ENCODE measurements at regions not wholly inside any gene's neighbourhood (a gene's known extent, or its start where the extent isn't known, plus 50 kb on each side); places are given as distances from the start of the nearest gene placed in this dataset.
"Not testable (repeated sequence)": the region's sequence is repeated elsewhere in the genome, so short reads cannot be mapped to it uniquely, and the experiment has no call there.

- Histone ChIP-seq H3K9me3 (no peaks in the 10 kb centered on the region), H3K36me3 (no peaks in the 10 kb centered on the region), H3K4me1 (peaks cover 0 to 7% (median 0%) of the 10 kb centered on the region in 12 donors), H3K27ac (no peak overlapping the region), H3K27me3 (no peaks in the 10 kb centered on the region), H3K4me3 (no peak overlapping the region)
- DNase-seq, result no peak
- no peak for TF ChIP-seq CTCF (IDR thresholded peaks at IDR 0.05)
- no peak for TF ChIP-seq POLR2A (IDR thresholded peaks at IDR 0.05)
- intact Hi-C loops (cut with DNase I), result loop anchor here in 1 of 10 donors (10.0 kb wide), 1 partner anchor 309 kb away; no protein-coding TSS in a partner anchor
- 93 to 95% (median 94%) methylated on average over 4 of the region's 4 CpGs for WGBS, 4 donors
- no peak for ATAC-seq
Observed at GRCh38 chr10:28995497-28995896, 293.4 kb upstream of the LYZL1 start.

GRCh38 chr10:28996345-28996744, 292.5 kb upstream of the LYZL1 start:
- ATAC-seq (no peak), DNase-seq (no peak)
- Histone ChIP-seq H3K9me3 (no peaks in the 10 kb centered on the region), H3K36me3 (no peaks in the 10 kb centered on the region), H3K27me3 (no peaks in the 10 kb centered on the region), H3K4me1 (peaks cover 0 to 7% (median 0%) of the 10 kb centered on the region in 12 donors), H3K27ac (no peak overlapping the region), H3K4me3 (no peak overlapping the region)
- intact Hi-C loops (cut with DNase I), result loop anchor here in 1 of 10 donors (10.0 kb wide), 1 partner anchor 308 kb away; no protein-coding TSS in a partner anchor
- WGBS, 4 donors, result 88 to 90% (median 88%) methylated on average over 6 of the region's 6 CpGs
- TF ChIP-seq POLR2A (IDR thresholded peaks at IDR 0.05) (no peak), CTCF (IDR thresholded peaks at IDR 0.05) (no peak)

- Histone ChIP-seq H3K27ac (no peak overlapping the region), H3K27me3 (no peaks in the 10 kb centered on the region), H3K4me3 (no peak overlapping the region), H3K9me3 (no peaks in the 10 kb centered on the region), H3K4me1 (no peaks in the 10 kb centered on the region), H3K36me3 (no peaks in the 10 kb centered on the region)
- TF ChIP-seq POLR2A (IDR thresholded peaks at IDR 0.05), result no peak
- intact Hi-C loops (cut with DNase I), result loop anchor here in 1 of 10 donors (10.0 kb wide), 1 partner anchor 308 kb away; no protein-coding TSS in a partner anchor
- DNase-seq, result no peak
- WGBS, 4 donors, result 91 to 97% (median 94%) methylated on average over 6 of the region's 6 CpGs
- ATAC-seq, result no peak
Observed at GRCh38 chr10:28996947-28997551, 291.8 kb upstream of the LYZL1 start.

- intact Hi-C loops (cut with DNase I), result loop anchor here in 1 of 10 donors (10.0 kb wide), 1 partner anchor 307 kb away; no protein-coding TSS in a partner anchor
- Histone ChIP-seq H3K4me1 (no peaks in the 10 kb centered on the region), H3K27ac (no peak overlapping the region), H3K27me3 (no peaks in the 10 kb centered on the region), H3K4me3 (no peak overlapping the region), H3K9me3 (no peaks in the 10 kb centered on the region), H3K36me3 (no peaks in the 10 kb centered on the region)
- 59 to 85% (median 78%) methylated on average over 6 of the region's 6 CpGs for WGBS, 4 donors
- ATAC-seq (no peak), DNase-seq (no peak)
- no peak for TF ChIP-seq CTCF (IDR thresholded peaks at IDR 0.05)
- TF ChIP-seq POLR2A (IDR thresholded peaks at IDR 0.05), result no peak
Observed at GRCh38 chr10:28997734-28998133, 291.1 kb upstream of the LYZL1 start.

- Histone ChIP-seq H3K4me3 (no peak overlapping the region), H3K4me1 (no peaks in the 10 kb centered on the region), H3K27ac (no peak overlapping the region), H3K9me3 (peaks cover 0 to under 1% (median 0%) of the 10 kb centered on the region in 12 donors), H3K27me3 (no peaks in the 10 kb centered on the region), H3K36me3 (no peaks in the 10 kb centered on the region)
- ATAC-seq (no peak), DNase-seq (no peak)
- no peak for TF ChIP-seq POLR2A (IDR thresholded peaks at IDR 0.05)
- TF ChIP-seq CTCF (IDR thresholded peaks at IDR 0.05), result no peak
- 86 to 94% (median 90%) methylated on average over 6 of the region's 6 CpGs for WGBS, 4 donors
- intact Hi-C loops (cut with DNase I), result no loop called here
Observed at GRCh38 chr10:29001801-29002200, 287.1 kb upstream of the LYZL1 start.

- H3K36me3 ChIP-seq; intact Hi-C loops (cut with DNase I); H3K4me3 ChIP-seq; DNase-seq; H3K27ac ChIP-seq; H3K27me3 ChIP-seq; ATAC-seq; H3K4me1 ChIP-seq: not testable (repeated sequence)
- H3K9me3 ChIP-seq, result peaks cover 0 to 13% (median 0%) of the 10 kb centered on the region in 12 donors
- 98 to 99% (median 98%) methylated on average over 5 of the region's 5 CpGs for WGBS, 4 donors
Observed at GRCh38 chr10:29003014-29003413, 285.9 kb upstream of the LYZL1 start.

All from heart left ventricle (tissue), 16 donors.